WERI-Rb-1 (cell line): ENCODE measurements at regions not wholly inside any gene's neighbourhood (a gene's known extent, or its start where the extent isn't known, plus 50 kb on each side); places are given as distances from the start of the nearest gene placed in this dataset.
A peak's percentile ranks its signal among the peaks of the same experiment; 100 is the strongest.
"Not testable (repeated sequence)": the region's sequence is repeated elsewhere in the genome, so short reads cannot be mapped to it uniquely, and the experiment has no call there.

Source experiments
- DNase-seq: peaks from one replicate; pipeline ENCODE4 v3.0.0-alpha.2; 2020
- H3K27ac ChIP-seq: fragments of 250-450 bp; sonication (Bioruptor Pico); 2 replicates; pipeline ENCODE4 v1.5.1; 2020; ENCODE audit warnings: mild to moderate bottlenecking, moderate library complexity
- H3K27me3 ChIP-seq: fragments of 250-450 bp; sonication (Bioruptor Pico); 2 replicates; pipeline ENCODE4 v1.5.1; 2021; ENCODE audit warnings: mild to moderate bottlenecking, low read depth, moderate library complexity; ENCODE audit not compliant: insufficient read depth, severe bottlenecking
- H3K36me3 ChIP-seq: fragments of 250-450 bp; sonication (Bioruptor Pico); 2 replicates; pipeline ENCODE4 v1.5.1; 2020; ENCODE audit warnings: mild to moderate bottlenecking, moderate library complexity
- H3K4me3 ChIP-seq: 2 replicates; pipeline ENCODE4 v1.5.1; 2011; ENCODE audit warnings: low read depth, mild to moderate bottlenecking, control low read depth, low read length
- H3K9me3 ChIP-seq: fragments of 250-450 bp; sonication (Bioruptor Pico); 2 replicates; pipeline ENCODE4 v1.5.1; 2021; ENCODE audit warnings: mild to moderate bottlenecking, moderate library complexity; ENCODE audit not compliant: severe bottlenecking
- TF ChIP-seq, protein P1 (sequence below): IDR thresholded peaks from 2 replicates; pipeline ENCODE4 v1.5.1; 2011; ENCODE audit warnings: low read depth, mild to moderate bottlenecking, control low read depth, inconsistent platforms, low read length

GRCh38 chrX:997631-998137 is 214.8 kb downstream of the CRLF2 start:
- Histone ChIP-seq H3K4me3 (no peak overlapping the region), H3K27ac (no peak overlapping the region), H3K27me3 (peaks cover 58% of the 10 kb centered on the region), H3K36me3 (no peaks in the 10 kb centered on the region), H3K9me3 (peaks cover 6% of the 10 kb centered on the region)
- TF ChIP-seq, protein P1, sequence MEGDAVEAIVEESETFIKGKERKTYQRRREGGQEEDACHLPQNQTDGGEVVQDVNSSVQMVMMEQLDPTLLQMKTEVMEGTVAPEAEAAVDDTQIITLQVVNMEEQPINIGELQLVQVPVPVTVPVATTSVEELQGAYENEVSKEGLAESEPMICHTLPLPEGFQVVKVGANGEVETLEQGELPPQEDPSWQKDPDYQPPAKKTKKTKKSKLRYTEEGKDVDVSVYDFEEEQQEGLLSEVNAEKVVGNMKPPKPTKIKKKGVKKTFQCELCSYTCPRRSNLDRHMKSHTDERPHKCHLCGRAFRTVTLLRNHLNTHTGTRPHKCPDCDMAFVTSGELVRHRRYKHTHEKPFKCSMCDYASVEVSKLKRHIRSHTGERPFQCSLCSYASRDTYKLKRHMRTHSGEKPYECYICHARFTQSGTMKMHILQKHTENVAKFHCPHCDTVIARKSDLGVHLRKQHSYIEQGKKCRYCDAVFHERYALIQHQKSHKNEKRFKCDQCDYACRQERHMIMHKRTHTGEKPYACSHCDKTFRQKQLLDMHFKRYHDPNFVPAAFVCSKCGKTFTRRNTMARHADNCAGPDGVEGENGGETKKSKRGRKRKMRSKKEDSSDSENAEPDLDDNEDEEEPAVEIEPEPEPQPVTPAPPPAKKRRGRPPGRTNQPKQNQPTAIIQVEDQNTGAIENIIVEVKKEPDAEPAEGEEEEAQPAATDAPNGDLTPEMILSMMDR = no peak
- no peak for DNase-seq

DNA sequence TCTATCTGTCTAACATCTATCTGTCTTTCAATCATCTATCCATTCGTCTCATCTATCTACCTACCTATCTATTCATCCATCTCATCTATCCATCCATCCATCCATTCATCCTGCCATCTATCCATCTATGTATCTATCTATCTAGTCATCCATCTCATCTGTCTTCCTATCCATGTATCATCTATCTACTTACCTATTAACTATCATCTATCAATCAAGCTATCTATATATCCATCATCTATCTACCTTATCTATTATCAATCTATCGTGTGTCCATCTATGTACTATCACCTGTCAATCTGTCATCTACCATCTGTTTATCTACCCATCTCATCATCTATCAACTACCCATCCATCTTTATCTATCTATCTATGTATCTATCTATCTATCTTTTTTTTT is 217.7 kb downstream of the CRLF2 start:
- Histone ChIP-seq H3K4me3 (no peak overlapping the region), H3K27ac (no peak overlapping the region), H3K9me3 (peaks cover 6% of the 10 kb centered on the region), H3K36me3 (no peaks in the 10 kb centered on the region), H3K27me3 (peaks cover 45% of the 10 kb centered on the region)
- DNase-seq = no peak
- TF ChIP-seq, protein P1 = no peak

- H3K4me3 ChIP-seq = no peak overlapping the region
- peaks cover 9% of the 10 kb centered on the region for H3K9me3 ChIP-seq
- peaks cover 66% of the 10 kb centered on the region for H3K27me3 ChIP-seq
- no peaks in the 10 kb centered on the region for H3K36me3 ChIP-seq
- H3K27ac ChIP-seq = no peak overlapping the region
- DNase-seq = peak; percentile 10
- TF ChIP-seq, protein P1 = no peak
Observed at GRCh38 chrX:989959-990510, 222.4 kb downstream of the CRLF2 start.

DNA sequence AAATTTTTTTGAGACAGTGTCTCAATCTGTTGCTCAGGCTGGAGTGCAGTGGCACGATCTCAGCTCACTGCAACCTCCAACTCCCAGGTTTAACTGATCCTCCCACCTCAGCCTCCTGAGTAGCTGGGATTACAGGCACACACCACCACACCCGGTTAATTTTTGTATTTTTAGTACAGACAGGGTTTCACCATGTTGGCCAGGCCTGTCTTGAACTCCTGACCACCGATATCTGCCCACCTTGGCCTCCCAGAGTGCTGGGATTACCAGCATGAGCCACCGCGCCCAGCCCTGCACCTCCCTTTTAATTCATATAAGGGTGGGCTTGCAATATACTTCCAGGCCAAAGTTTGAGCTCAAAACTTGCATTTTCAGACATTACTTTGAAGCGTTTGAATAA is 223.9 kb downstream of the CRLF2 start:
- peaks cover 65% of the 10 kb centered on the region for H3K27me3 ChIP-seq
- not testable (repeated sequence) for DNase-seq, H3K4me3 ChIP-seq, H3K36me3 ChIP-seq, H3K27ac ChIP-seq
- H3K9me3 ChIP-seq = peaks cover 15% of the 10 kb centered on the region

- Histone ChIP-seq H3K27ac (no peak overlapping the region), H3K27me3 (peaks cover 57% of the 10 kb centered on the region), H3K9me3 (peaks cover 12% of the 10 kb centered on the region), H3K36me3 (no peaks in the 10 kb centered on the region), H3K4me3 (no peak overlapping the region)
- TF ChIP-seq, protein P1 = no peak
- no peak for DNase-seq
Observed at GRCh38 chrX:981791-982626, 230.4 kb downstream of the CRLF2 start.

DNA sequence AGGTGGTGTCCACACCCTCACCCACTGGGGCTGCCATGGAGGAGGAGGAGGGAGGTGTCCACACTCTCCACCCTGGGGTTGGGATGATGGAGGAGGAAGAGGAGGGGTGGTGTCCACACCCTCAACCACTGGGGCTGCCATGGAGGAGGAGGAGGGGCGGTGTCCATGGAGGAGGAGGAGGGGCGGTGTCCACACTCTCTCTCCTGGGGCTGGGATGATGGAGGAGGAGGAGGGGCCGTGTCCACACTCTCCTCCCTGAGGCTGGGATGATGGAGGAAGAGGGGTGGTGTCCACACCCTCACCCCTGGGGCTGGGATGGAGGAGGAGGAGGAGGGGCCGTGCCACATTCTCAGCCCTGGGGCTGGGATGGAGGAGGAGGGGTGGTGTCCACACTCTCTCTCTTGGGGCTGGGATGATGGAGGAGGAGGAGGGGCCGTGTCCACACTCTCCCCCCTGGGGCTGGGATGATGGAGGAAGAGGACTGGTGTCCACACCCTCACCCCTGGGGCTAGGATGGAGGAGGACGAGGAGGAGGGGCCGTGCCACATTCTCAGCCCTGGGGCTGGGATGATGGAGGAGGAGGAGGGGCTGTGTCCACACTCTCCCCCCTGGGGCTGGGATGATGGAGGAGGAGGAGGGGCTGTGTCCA is 231.7 kb downstream of the CRLF2 start:
- peaks cover 47% of the 10 kb centered on the region for H3K27me3 ChIP-seq
- H3K36me3 ChIP-seq = no peaks in the 10 kb centered on the region
- no peak overlapping the region for H3K4me3 ChIP-seq
- no peak overlapping the region for H3K27ac ChIP-seq
- TF ChIP-seq, protein P1 = no peak
- H3K9me3 ChIP-seq = peaks cover 13% of the 10 kb centered on the region
- no peak for DNase-seq

DNA sequence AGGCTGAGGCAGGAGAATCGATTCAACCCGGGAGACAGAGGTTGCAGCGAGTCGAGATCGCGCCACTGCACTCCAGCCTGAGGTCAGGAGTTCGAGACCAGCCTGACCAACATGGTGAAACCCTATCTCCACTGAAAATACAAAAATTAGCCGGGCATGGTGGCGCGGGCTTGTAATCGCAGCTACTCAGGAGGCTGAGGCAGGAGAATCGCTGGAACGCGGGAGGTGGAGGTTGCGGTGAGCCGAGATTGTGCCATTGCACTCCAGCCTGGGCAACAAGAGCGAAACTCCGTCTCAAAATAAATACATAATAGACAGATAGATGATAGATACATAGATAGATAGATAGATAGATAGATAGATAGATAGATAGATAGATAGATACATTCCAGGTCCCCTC is 233.3 kb downstream of the CRLF2 start:
- not testable (repeated sequence) for DNase-seq, H3K27ac ChIP-seq, H3K9me3 ChIP-seq, H3K36me3 ChIP-seq, H3K4me3 ChIP-seq
- H3K27me3 ChIP-seq = peaks cover 43% of the 10 kb centered on the region
